ENCODE measurements at regions not wholly inside any gene's neighbourhood (a gene's known extent, or its start where the extent isn't known, plus 50 kb on each side); places are given as distances from the start of the nearest gene placed in this dataset.

DNA sequence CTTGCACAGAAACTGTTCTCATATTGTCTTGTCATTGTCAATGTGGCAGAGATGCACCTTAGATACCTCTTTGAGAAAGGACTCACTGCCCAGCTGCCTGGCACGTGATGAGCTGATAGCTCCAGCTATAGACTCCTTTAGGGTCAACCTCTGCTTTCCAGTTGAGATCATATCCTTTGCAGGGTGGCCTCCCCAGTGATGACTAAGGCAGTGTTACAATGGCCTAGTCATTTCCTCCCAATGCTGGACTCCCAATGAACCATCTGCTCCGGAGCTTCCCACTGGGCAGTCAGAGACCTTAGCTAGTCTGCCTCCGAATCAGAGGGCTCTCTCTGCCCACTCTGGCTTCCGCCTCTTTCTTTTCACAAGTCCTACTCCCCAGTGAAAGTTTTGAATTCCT, 79.5 kb downstream of the CHRD start:
- no peak for ATAC-seq
- TF ChIP-seq ASH2L (IDR thresholded peaks at IDR 0.05; ENCODE audit: borderline replicate concordance, low read depth) (no peak), SIX5 (IDR thresholded peaks at IDR 0.05; ENCODE audit: low read depth, low read length, severe bottlenecking) (no peak), MEF2A (IDR thresholded peaks at IDR 0.05; ENCODE audit: insufficient read depth, low read depth, low read length) (no peak), JUND (IDR thresholded peaks at IDR 0.05; ENCODE audit: low read depth, low read length) (no peak), DPF2 (IDR thresholded peaks at IDR 0.05) (no peak), MXI1 (IDR thresholded peaks at IDR 0.05; ENCODE audit: low read depth, low read length) (no peak), TCF7 (IDR thresholded peaks at IDR 0.05; ENCODE audit: borderline replicate concordance) (no peak), NFXL1 (IDR thresholded peaks at IDR 0.05; ENCODE audit: borderline replicate concordance) (no peak), TARDBP (IDR thresholded peaks at IDR 0.05; ENCODE audit: borderline replicate concordance) (no peak), RELA (IDR thresholded peaks at IDR 0.05; ENCODE audit: borderline replicate concordance, partially characterized antibody) (no peak), SMAD1 (IDR thresholded peaks at IDR 0.05; ENCODE audit: low read depth, partially characterized antibody) (no peak), ZSCAN29 (IDR thresholded peaks at IDR 0.05) (no peak), MEF2B (IDR thresholded peaks at IDR 0.05; ENCODE audit: partially characterized antibody, poor library complexity, severe bottlenecking) (no peak), POLR2AphosphoS5 (IDR thresholded peaks at IDR 0.05; ENCODE audit: low read length) (no peak), CHD2 (IDR thresholded peaks at IDR 0.05; ENCODE audit: borderline replicate concordance, low read depth, low read length) (no peak), FOS (IDR thresholded peaks at IDR 0.05; ENCODE audit: borderline replicate concordance, extremely low read depth, insufficient read length) (no peak)
- TF ChIP-seq, protein P1, sequence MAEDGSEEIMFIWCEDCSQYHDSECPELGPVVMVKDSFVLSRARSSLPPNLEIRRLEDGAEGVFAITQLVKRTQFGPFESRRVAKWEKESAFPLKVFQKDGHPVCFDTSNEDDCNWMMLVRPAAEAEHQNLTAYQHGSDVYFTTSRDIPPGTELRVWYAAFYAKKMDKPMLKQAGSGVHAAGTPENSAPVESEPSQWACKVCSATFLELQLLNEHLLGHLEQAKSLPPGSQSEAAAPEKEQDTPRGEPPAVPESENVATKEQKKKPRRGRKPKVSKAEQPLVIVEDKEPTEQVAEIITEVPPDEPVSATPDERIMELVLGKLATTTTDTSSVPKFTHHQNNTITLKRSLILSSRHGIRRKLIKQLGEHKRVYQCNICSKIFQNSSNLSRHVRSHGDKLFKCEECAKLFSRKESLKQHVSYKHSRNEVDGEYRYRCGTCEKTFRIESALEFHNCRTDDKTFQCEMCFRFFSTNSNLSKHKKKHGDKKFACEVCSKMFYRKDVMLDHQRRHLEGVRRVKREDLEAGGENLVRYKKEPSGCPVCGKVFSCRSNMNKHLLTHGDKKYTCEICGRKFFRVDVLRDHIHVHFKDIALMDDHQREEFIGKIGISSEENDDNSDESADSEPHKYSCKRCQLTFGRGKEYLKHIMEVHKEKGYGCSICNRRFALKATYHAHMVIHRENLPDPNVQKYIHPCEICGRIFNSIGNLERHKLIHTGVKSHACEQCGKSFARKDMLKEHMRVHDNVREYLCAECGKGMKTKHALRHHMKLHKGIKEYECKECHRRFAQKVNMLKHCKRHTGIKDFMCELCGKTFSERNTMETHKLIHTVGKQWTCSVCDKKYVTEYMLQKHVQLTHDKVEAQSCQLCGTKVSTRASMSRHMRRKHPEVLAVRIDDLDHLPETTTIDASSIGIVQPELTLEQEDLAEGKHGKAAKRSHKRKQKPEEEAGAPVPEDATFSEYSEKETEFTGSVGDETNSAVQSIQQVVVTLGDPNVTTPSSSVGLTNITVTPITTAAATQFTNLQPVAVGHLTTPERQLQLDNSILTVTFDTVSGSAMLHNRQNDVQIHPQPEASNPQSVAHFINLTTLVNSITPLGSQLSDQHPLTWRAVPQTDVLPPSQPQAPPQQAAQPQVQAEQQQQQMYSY (CRISPR knock-in tag; IDR thresholded peaks at IDR 0.05), result no peak
- TF ChIP-seq, protein P2, sequence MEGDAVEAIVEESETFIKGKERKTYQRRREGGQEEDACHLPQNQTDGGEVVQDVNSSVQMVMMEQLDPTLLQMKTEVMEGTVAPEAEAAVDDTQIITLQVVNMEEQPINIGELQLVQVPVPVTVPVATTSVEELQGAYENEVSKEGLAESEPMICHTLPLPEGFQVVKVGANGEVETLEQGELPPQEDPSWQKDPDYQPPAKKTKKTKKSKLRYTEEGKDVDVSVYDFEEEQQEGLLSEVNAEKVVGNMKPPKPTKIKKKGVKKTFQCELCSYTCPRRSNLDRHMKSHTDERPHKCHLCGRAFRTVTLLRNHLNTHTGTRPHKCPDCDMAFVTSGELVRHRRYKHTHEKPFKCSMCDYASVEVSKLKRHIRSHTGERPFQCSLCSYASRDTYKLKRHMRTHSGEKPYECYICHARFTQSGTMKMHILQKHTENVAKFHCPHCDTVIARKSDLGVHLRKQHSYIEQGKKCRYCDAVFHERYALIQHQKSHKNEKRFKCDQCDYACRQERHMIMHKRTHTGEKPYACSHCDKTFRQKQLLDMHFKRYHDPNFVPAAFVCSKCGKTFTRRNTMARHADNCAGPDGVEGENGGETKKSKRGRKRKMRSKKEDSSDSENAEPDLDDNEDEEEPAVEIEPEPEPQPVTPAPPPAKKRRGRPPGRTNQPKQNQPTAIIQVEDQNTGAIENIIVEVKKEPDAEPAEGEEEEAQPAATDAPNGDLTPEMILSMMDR (IDR thresholded peaks at IDR 0.05 in 2 of 3, conservative IDR thresholded peaks at IDR 0.05 in 1 of 3; ENCODE audit: control insufficient read depth in 2 of 3, extremely low read depth in 1 of 3, insufficient read depth in 1 of 3, low read depth in 3 of 3, low read length in 3 of 3), result no peak
- TF ChIP-seq, protein P3, sequence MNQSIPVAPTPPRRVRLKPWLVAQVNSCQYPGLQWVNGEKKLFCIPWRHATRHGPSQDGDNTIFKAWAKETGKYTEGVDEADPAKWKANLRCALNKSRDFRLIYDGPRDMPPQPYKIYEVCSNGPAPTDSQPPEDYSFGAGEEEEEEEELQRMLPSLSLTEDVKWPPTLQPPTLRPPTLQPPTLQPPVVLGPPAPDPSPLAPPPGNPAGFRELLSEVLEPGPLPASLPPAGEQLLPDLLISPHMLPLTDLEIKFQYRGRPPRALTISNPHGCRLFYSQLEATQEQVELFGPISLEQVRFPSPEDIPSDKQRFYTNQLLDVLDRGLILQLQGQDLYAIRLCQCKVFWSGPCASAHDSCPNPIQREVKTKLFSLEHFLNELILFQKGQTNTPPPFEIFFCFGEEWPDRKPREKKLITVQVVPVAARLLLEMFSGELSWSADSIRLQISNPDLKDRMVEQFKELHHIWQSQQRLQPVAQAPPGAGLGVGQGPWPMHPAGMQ (IDR thresholded peaks at IDR 0.05; ENCODE audit: borderline replicate concordance), result no peak
- no peak for FAIRE-seq
- WGBS (ENCODE audit: insufficient coverage, insufficient replicate concordance, low lambda C conversion rate, missing lambda C conversion rate), result 28% methylated on average over 4 of the region's 4 CpGs
- Histone ChIP-seq H3K27ac (ENCODE audit: control insufficient read depth, insufficient read depth) (no peak overlapping the region), H3K79me2 (ENCODE audit: control insufficient read depth, insufficient read depth, low read length) (no peaks in the 10 kb centered on the region), H2AFZ (ENCODE audit: control insufficient read depth, low read depth, low read length) (no peak overlapping the region), H3K4me2 (ENCODE audit: control insufficient read depth, insufficient read depth) (no peak overlapping the region), H3K4me3 (no peak overlapping the region), H3K9ac (ENCODE audit: control insufficient read depth, insufficient read depth, low read length) (no peak overlapping the region), H3K4me1 (ENCODE audit: control insufficient read depth, insufficient read depth, low read length) (no peaks in the 10 kb centered on the region), H3K9me3 (replicated peaks; ENCODE audit: control insufficient read depth, insufficient read depth, low read length) (no peaks in the 10 kb centered on the region; the same call in 2 of the 3 replicates), H4K20me1 (ENCODE audit: control insufficient read depth, insufficient read depth) (no peaks in the 10 kb centered on the region), H3K36me3 (ENCODE audit: control insufficient read depth in 2 of 2, insufficient read depth in 2 of 2, low read length in 1 of 2) (no peaks in the 10 kb centered on the region), H3K27me3 (replicated peaks in 1 of 2; ENCODE audit: control insufficient read depth in 2 of 2, insufficient read depth in 2 of 2, low read length in 1 of 2) (no peaks in the 10 kb centered on the region)
- DNase-seq (ENCODE audit: low read depth, low spot score), result no peak
- ChIA-PET CTCF (no interaction called here), RAD21 (ENCODE audit: unreplicated experiment) (no interaction called here), SMC1A (ENCODE audit: uncharacterized antibody, unreplicated experiment) (no interaction called here), POLR2A (no interaction called here)
- no TSS peak for BruUV-seq (replicated peaks)
- in situ Hi-C loops (cut with MboI), result no loop called here
- intact Hi-C loops (cut with micrococcal nuclease; ENCODE audit: unreplicated experiment), result no loop called here
